ENCODE measurements at regions not wholly inside any gene's neighbourhood (a gene's known extent, or its start where the extent isn't known, plus 50 kb on each side); places are given as distances from the start of the nearest gene placed in this dataset.

GRCh38 chr2:43039376-43040080 lies 186.9 kb downstream of the ZFP36L2 start:
- Histone ChIP-seq H3K36me3 (no peaks in the 10 kb centered on the region), H3K4me1 (no peaks in the 10 kb centered on the region), H3K4me3 (no peak overlapping the region), H3K27ac (no peak overlapping the region), H3K27me3 (no peaks in the 10 kb centered on the region), H3K9me3 (no peaks in the 10 kb centered on the region)
- TF ChIP-seq POLR2A (IDR thresholded peaks at IDR 0.05), result no peak
- no peak for TF ChIP-seq CTCF (IDR thresholded peaks at IDR 0.05 in 4 of 5, conservative IDR thresholded peaks at IDR 0.05 in 1 of 5)
- intact Hi-C loops (cut with DNase I; ENCODE audit: low total_unique reads), result no loop called here
- DNase-seq (no peak), ATAC-seq (no peak)
- in situ Hi-C loops (cut with MboI; ENCODE audit: low sequenced_read_pairs in 4 of 4), result no loop called here

DNA sequence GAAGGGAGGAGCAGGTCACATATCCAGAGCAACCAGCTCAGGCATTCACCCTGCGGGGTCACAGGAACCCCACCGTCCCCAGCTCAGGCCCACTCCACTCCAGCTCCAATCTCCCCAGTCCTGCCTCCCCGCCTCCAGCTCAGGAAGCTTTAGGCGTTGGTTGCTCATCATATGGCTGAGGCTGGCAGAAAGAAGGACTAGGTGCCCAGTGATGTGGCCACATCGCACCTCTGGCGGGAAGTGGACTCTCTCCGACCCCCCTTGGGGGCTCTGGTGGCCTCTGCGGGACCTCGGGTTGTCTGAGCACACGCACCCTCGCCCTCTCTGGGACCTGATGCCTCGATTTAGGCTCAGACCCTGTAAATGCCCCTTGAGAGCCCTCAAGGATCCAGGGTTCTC lies 187.7 kb downstream of the ZFP36L2 start:
- H3K4me3 ChIP-seq, result no peak overlapping the region
- no peak for TF ChIP-seq POLR2A (IDR thresholded peaks at IDR 0.05)
- no peak for TF ChIP-seq CTCF (IDR thresholded peaks at IDR 0.05 in 4 of 5, conservative IDR thresholded peaks at IDR 0.05 in 1 of 5)
- in situ Hi-C loops (cut with MboI; ENCODE audit: low sequenced_read_pairs in 4 of 4) (no loop called here), intact Hi-C loops (cut with DNase I; ENCODE audit: low total_unique reads) (no loop called here)
- no peaks in the 10 kb centered on the region for H3K36me3 ChIP-seq
- H3K27ac ChIP-seq, result no peak overlapping the region
- no peaks in the 10 kb centered on the region for H3K4me1 ChIP-seq
- no peaks in the 10 kb centered on the region for H3K27me3 ChIP-seq
- no peak for DNase-seq
- no peak for ATAC-seq
- H3K9me3 ChIP-seq, result no peaks in the 10 kb centered on the region

DNA sequence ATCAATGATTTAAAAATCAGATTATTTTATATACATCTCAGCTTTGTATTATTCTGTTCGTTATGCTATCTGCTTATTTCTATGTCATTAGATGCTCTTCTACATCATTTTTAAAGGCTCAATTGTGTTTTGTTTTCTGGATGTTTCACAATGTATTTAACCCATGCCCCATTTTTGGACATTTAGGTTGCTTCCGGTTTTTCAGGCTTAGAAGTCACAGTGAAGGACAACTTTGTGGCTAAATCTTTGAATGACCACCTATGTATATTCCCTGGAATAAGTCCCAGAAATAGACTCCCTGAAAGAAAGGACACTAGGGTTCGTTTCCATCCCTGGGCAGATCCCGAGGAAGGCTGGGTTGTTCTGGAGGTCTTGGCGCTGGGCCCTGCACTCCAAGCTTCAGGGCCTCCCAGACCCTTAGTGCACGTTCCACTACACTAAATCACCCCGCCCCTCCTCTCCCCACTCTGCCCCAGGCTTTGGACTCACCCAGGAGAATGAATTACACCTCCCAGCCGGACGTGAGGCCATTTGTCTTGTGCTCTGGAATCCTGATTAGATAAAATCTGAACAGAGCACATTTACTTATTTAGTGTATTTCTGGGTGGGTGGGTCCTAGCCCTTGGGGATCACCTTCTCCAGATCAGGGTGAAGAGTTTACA lies 188.2 kb downstream of the ZFP36L2 start:
- H3K9me3 ChIP-seq, result no peaks in the 10 kb centered on the region
- in situ Hi-C loops (cut with MboI; ENCODE audit: low sequenced_read_pairs in 4 of 4), result no loop called here
- ATAC-seq (no peak), DNase-seq (no peak)
- H3K36me3 ChIP-seq, result no peaks in the 10 kb centered on the region
- no peak overlapping the region for H3K4me3 ChIP-seq
- H3K4me1 ChIP-seq, result no peaks in the 10 kb centered on the region
- H3K27ac ChIP-seq, result no peak overlapping the region
- intact Hi-C loops (cut with DNase I; ENCODE audit: low total_unique reads), result no loop called here
- TF ChIP-seq CTCF (IDR thresholded peaks at IDR 0.05 in 4 of 5, conservative IDR thresholded peaks at IDR 0.05 in 1 of 5), result no peak
- TF ChIP-seq POLR2A (IDR thresholded peaks at IDR 0.05), result no peak
- no peaks in the 10 kb centered on the region for H3K27me3 ChIP-seq

GRCh38 chr2:43035922-43036321 lies 190.5 kb downstream of the ZFP36L2 start:
- in situ Hi-C loops (cut with MboI; ENCODE audit: low sequenced_read_pairs in 4 of 4), result no loop called here
- ATAC-seq (no peak), DNase-seq (no peak)
- no peak overlapping the region for H3K27ac ChIP-seq
- H3K4me3 ChIP-seq, result no peak overlapping the region
- TF ChIP-seq CTCF (IDR thresholded peaks at IDR 0.05 in 4 of 5, conservative IDR thresholded peaks at IDR 0.05 in 1 of 5) (no peak), POLR2A (IDR thresholded peaks at IDR 0.05) (no peak)
- H3K4me1 ChIP-seq, result peaks cover 5 to 8% of the 10 kb centered on the region in 2 donors
- H3K9me3 ChIP-seq, result no peaks in the 10 kb centered on the region
- no peaks in the 10 kb centered on the region for H3K36me3 ChIP-seq
- no peaks in the 10 kb centered on the region for H3K27me3 ChIP-seq
- intact Hi-C loops (cut with DNase I; ENCODE audit: low total_unique reads), result no loop called here

Data from gastrocnemius medialis (tissue), 4 donors.